ENCODE measurements at regions not wholly inside any gene's neighbourhood (a gene's known extent, or its start where the extent isn't known, plus 50 kb on each side); places are given as distances from the start of the nearest gene placed in this dataset.

GRCh38 chr1:182195733-182196132, 134.2 kb upstream of the ZNF648 start:
- no peak for DNase-seq (ENCODE audit: low read depth)

GRCh38 chr1:182193908-182194550, 132.5 kb upstream of the ZNF648 start:
- no peak for DNase-seq (ENCODE audit: low read depth)

DNA sequence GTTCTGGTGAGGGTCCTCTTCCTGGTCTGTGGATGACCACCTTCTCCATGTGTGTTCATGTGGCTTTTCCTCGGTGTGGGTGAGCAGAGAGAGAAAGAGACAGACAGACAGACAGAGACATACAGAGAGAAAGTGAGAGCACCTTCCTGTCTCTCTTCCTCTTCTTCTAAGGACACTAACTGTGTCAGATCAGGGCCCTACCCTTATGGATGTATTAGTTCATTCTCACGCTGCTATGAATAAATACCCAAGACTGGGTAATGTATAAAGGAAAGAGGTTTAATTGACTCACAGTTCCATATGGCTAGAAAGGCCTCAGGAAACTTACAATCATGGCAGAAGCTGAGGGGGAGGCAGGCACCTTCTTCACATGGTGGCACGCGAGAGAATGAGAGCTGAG, 131.5 kb upstream of the ZNF648 start:
- DNase-seq (ENCODE audit: low read depth): no peak

DNA sequence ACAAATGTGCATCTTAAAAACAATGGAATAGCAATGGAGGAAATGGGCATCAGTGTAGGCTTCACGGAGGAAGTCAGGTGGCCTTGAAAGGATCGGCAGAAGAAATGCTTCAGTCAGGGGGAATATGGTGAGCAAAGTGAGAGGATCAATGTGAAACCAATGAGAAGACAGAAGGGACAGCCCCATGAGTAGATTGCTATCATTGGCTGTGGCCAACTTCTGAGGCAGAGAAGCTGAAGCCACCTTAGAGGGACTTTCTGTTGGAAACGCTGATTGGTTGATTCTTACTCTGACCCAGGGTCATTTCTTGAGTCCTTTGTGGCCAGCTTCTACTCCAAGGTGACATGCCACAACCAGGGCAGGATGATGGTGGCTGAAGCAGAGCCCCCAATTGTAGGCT, 130.7 kb upstream of the ZNF648 start:
- DNase-seq (ENCODE audit: low read depth): no peak

DNA sequence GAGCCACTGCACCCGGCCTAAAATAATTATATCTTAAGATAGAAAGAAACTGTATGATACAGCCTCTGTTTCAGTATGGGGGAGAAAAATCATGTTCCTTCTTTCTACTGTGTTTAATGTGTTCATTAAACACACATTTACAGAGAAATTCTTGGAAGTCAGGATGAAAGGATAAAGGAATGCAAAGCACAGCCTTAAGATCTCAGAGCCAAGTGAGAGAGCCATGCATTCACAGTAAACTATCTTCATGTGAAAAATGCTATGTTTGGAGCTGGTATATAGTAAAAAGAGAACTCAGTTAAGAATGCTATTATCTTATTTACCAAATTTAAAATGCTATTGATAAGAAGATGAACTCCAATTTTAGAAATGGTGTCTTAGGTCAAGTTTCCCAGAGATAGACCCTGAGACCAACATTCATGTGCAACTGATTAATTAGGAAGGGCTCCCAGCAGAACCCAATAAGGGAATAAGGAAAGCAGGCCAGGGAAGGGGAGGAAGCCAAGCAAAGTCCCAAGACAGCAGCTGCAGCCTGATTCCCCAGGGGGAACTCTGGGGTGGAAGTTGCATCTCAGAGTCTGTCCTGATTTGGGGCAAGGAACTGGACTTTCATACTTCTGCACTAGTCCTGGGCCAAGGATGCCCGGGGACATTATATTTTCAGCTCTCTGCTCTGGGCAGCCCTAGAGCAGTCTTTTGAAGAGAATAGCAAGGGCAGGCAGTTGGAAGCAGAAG, 130.0 kb upstream of the ZNF648 start:
- DNase-seq (ENCODE audit: low read depth): no peak

- no peak for DNase-seq (ENCODE audit: low read depth)
Measured at GRCh38 chr1:182189535-182190066, 128.1 kb upstream of the ZNF648 start.

DNA sequence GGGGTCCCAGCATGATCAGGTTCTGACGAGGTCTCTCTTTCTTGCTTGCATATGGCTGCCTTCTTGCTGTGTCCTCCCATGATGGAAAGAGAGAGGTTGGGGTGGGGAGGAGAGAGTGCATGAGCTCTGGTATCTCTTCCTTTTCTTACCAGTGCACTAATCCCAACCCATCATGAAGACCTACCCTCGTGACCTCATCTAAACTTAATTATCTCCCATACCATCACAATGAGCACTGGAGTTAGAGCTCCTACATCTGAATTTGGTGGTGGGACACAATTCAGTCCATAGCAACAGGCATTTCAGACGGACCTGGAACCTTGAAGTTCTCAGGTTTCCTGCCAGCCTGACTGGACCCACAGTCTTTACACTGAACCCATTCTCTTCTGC, 125.2 kb upstream of the ZNF648 start:
- no peak for DNase-seq (ENCODE audit: low read depth)

DNA sequence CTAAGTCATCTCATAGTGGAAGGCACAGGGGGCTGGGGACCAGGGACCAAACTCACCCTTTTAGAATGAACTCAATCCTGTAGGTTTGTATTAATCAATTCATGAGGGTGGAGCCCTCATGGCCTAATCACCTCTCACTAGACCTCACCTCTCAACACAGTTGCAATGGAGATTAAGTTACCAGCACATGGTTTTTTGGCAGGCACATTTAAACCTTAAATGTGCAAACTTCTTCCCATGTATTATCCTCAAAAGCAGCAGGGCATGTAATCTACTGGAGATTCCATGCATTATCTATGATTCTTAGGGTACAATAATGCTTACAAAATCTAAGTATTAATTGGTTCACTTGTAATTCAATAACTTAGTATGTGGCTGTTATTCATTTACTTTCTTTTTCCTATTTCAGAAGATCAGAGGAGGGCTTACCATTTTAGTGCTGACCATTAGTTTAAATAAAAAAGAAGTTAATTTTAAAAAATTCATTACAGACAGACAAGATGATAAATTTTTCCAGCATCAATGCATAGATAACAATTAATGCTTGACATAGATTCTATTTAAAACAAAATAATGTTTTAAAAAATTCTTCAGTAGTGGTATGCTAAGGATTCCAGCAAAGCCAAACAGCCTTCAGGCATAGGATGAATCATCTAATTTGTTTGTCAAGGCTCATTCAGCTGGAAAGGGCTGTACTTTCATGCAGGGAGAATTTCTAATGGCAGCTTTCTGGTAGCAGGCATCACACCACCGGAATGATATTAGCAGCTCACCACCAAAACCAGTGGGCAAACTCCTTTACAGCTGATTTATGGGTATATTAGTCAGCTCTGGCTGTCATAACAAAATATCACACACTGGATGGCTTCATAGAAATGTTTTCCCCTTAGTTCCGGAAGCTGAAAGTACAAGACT, 124.6 kb upstream of the ZNF648 start:
- no peak for DNase-seq (ENCODE audit: low read depth)

DNA sequence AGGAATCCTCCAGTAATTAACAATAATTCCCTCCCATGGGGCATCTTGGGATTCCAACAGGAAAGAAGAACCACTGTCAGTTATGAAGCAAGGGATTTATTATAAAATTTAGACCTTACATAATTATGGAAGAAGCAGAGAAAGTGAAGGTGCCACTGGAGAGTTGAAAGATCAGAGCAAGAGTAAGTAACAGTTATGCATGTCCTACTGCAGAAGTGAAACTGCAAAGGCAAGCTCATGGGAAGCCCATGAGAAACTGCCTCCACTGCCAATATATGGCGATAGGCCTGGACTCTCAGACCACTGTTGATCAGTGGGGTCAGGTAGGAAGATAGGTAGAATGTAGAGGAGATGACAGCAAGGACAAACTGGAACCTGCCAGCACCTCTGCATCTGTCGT, 123.6 kb upstream of the ZNF648 start:
- no peak for DNase-seq (ENCODE audit: low read depth)

DNA sequence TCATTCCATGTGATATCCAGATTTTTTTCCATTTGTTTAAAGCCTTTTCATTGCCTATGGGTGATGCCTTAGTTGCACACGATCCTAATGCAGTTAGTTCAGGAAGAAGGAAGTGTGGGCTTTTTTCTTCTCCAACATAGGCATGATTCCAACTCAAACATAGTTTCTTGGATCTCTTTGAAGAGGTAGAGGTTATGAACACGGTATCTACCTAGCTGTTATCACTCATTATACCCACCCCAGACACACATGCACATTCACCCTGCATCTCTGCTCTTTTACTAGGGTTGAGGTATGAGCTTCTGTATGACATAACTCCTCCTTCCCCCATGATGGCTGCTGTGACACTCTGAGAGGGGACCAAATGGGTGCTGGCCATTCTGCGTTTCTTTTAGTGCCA, 122.1 kb upstream of the ZNF648 start:
- DNase-seq (ENCODE audit: low read depth): no peak

DNA sequence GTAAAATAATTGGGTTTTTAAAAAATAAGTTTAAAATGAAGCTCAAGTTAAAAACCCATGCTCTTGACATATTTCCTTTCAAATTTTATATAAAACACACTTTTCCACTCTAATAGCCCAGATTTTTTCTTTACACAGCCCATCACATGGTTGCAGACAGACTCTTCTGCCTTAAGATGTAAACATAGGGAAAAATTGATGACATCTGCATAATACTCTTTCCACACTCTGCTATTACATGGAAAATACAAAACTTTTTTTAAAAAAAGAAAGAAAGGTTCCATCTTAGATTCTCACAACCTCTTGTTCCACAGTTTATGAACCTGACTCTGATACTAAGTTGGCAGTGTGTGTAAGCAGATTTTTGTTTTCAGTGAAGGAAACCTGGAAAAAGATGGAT, 120.8 kb upstream of the ZNF648 start:
- DNase-seq (ENCODE audit: low read depth): no peak

- no peak for DNase-seq (ENCODE audit: low read depth)
Measured at GRCh38 chr1:182181167-182181572, 119.7 kb upstream of the ZNF648 start.

GRCh38 chr1:182175361-182175931, 113.9 kb upstream of the ZNF648 start:
- no peak for DNase-seq (ENCODE audit: low read depth)

DNA sequence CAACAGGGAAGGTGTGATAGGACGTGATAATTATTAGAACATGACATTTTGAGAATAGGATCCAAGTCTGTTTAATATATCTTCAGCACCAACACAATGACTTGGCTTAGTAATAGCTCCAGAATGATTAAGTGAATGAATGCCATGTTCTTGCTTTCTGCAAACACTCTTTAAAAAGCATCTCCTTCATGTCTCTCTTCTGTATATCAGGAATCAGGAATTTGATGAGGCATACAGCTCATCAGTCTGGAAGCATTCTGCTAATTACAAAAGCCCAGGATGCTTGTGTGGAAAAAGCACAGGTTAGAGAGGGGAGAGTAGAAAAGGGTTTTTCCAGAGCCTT, 113.0 kb upstream of the ZNF648 start:
- no peak for DNase-seq (ENCODE audit: low read depth)

GRCh38 chr1:182173808-182174512, 112.4 kb upstream of the ZNF648 start:
- no peak for DNase-seq (ENCODE audit: low read depth)

- no peak for DNase-seq (ENCODE audit: low read depth)
Measured at GRCh38 chr1:182172699-182173098, 111.2 kb upstream of the ZNF648 start.

DNA sequence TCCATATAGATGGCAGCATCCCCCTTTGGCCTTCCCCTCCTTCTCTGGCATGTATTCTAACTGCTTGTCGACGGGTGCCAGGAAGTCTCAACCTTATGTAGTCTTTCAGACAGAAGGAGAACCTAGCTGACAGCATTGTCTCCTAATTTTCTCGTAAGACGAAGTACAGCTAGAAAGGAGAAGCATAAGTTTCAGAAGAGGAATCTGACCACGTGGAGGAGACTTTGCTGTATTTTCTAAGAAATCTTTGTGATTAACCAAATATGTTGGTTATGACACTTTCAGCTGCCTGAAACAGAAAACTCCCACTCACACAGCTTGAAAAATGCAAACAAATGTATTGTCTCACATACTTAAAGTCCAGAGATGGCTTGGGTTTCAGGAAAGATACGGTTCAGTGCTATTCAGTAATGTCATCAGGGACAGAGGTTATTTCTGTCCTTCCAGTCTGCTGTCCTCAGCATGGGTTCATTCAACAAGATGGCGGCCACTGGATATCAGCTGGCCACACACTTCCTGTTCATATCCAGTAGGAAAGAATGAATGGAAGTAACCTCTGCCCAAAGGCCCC, 109.5 kb upstream of the ZNF648 start:
- DNase-seq (ENCODE audit: low read depth): no peak

DNA sequence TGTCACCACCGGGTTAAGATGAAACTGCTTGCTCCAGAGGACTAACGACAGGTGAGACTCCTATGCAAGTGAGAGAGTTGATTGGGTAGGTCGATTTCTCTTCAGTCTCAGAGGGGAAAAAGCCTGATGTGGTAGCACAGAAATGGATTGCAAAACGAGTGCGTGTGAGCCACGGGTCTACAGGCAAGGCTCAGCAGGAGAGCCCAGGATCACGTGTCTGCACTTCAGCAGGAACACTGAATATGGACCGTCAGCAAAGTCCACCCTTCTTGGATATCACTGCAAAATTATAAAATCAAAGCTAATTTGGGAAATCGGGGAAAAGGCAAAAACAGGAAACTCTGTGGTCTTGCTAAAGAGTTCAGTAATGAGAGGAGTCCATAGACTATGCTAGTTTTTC, 107.7 kb upstream of the ZNF648 start:
- DNase-seq (ENCODE audit: low read depth): no peak

DNA sequence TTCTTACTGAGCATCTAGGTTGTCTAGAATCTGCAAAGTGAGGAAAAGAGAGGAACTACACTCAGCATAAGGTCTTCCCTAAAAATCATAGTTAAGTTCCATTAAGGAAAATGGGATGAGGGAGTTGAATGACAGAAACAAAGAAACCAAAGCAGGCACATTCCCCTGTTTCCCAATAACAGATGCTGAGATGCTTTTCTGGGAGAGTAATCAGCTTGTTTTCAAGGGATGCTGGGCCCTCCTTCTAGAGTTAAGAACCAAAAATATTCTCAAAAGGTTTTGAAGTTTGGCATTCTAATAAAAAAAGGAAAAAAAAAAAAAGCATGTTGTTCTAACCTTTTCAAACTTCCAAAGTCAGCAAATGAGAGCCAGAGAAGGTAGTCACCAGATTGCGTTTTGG, 105.2 kb upstream of the ZNF648 start:
- DNase-seq (ENCODE audit: low read depth): no peak

DNA sequence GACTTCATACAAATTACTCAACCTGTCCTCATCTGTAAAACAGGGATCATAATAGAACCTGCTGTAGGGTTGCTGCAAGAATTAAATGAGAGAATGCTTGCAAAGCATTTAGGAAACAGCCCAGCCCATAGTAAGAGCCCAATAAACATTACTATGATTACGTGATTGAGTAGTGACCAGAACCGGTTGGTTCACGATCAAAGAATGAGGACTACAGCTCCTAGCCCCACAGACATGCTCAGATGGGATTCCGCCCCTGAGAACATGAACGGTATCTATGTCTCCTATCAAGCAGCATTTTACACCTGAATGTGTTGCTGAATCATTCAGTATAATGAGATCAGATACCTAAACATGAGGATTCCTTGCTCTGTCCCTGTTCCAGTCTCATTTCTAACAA, 104.8 kb upstream of the ZNF648 start:
- no peak for DNase-seq (ENCODE audit: low read depth)

- DNase-seq (ENCODE audit: low read depth): no peak
Measured at GRCh38 chr1:182164273-182164672, 102.8 kb upstream of the ZNF648 start.

All from stimulated activated CD8-positive, alpha-beta memory T cell treated with anti-CD3 and anti-CD28 coated beads, Interleukin-15, amount 100 ng/mL, for 1 hour (primary cell).